ENCODE measurements at regions not wholly inside any gene's neighbourhood (a gene's known extent, or its start where the extent isn't known, plus 50 kb on each side); places are given as distances from the start of the nearest gene placed in this dataset.

DNA sequence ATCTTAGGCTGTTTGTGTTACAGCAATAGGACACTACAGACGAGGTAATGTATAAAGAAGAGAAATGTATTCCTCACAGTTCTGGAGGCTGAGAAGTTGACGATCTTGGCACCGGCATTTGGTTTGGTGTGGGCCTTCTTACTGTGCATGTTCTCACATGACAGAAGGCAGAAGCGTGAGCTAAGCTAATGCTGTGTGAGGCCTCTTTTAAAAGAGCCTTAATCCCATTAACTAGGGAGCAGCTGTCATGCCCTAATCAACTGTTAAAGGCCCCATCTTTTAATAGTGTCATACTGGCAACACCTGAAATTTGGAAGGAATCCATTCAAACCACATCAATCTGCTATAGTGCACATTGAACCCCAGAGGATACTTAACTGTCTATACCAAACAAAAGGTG lies 992.9 kb downstream of the GALC start:
- no peaks in the 10 kb centered on the region for H3K36me3 ChIP-seq (ENCODE audit: control insufficient read depth in 2 of 2, extremely low read depth in 1 of 2, insufficient read depth in 2 of 2, low read length in 2 of 2)
- no peak for DNase-seq (ENCODE audit: low read depth, low spot score)
- BruUV-seq (replicated peaks), result no TSS peak
- no peak for FAIRE-seq
- no peak overlapping the region for H2AFZ ChIP-seq (ENCODE audit: low read depth, low read length)
- ChIA-PET POLR2A (no interaction called here), CTCF (no interaction called here)
- H3K9me1 ChIP-seq (replicated peaks; ENCODE audit: control insufficient read depth, extremely low read depth, insufficient read depth, low read length), result no peaks in the 10 kb centered on the region
- H3K9me3 ChIP-seq (replicated peaks; ENCODE audit: control insufficient read depth, insufficient read depth, low read length), result peaks cover 6% of the 10 kb centered on the region
- TF ChIP-seq, protein P1, sequence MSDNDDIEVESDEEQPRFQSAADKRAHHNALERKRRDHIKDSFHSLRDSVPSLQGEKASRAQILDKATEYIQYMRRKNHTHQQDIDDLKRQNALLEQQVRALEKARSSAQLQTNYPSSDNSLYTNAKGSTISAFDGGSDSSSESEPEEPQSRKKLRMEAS (IDR thresholded peaks at IDR 0.05; ENCODE audit: insufficient read depth, insufficient read length), result no peak
- no peak for TF ChIP-seq JUN (IDR thresholded peaks at IDR 0.05; ENCODE audit: borderline replicate concordance, insufficient read depth, insufficient read length, low read depth)
- TF ChIP-seq EZH2 (IDR thresholded peaks at IDR 0.05; ENCODE audit: borderline replicate concordance, low read depth, low read length, severe bottlenecking), result no peak
- no peak for TF ChIP-seq POLR2AphosphoS5 (IDR thresholded peaks at IDR 0.05; ENCODE audit: insufficient read depth, low read depth, low read length)
- TF ChIP-seq FOS (IDR thresholded peaks at IDR 0.05; ENCODE audit: borderline replicate concordance, insufficient read depth, low read length), result no peak
- TF ChIP-seq POLR2A (IDR thresholded peaks at IDR 0.05; ENCODE audit: low read depth, low read length), result no peak
- TF ChIP-seq MYC (IDR thresholded peaks at IDR 0.05; ENCODE audit: low read depth, low read length), result no peak
- TF ChIP-seq, protein P2, sequence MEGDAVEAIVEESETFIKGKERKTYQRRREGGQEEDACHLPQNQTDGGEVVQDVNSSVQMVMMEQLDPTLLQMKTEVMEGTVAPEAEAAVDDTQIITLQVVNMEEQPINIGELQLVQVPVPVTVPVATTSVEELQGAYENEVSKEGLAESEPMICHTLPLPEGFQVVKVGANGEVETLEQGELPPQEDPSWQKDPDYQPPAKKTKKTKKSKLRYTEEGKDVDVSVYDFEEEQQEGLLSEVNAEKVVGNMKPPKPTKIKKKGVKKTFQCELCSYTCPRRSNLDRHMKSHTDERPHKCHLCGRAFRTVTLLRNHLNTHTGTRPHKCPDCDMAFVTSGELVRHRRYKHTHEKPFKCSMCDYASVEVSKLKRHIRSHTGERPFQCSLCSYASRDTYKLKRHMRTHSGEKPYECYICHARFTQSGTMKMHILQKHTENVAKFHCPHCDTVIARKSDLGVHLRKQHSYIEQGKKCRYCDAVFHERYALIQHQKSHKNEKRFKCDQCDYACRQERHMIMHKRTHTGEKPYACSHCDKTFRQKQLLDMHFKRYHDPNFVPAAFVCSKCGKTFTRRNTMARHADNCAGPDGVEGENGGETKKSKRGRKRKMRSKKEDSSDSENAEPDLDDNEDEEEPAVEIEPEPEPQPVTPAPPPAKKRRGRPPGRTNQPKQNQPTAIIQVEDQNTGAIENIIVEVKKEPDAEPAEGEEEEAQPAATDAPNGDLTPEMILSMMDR (IDR thresholded peaks at IDR 0.05; ENCODE audit: extremely low read depth in 1 of 2, insufficient read depth in 1 of 2, low read depth in 1 of 2, low read length in 2 of 2), result no peak
- no peak for TF ChIP-seq GATA2 (IDR thresholded peaks at IDR 0.05; ENCODE audit: insufficient read depth, insufficient read length, low read depth, low read length)
- H3K27ac ChIP-seq (ENCODE audit: insufficient read depth, low read depth, low read length), result no peak overlapping the region
- intact Hi-C loops (cut with micrococcal nuclease) (no loop called here), dilution Hi-C loops (cut with MboI; ENCODE audit: extremely low pct_ligation_motif_present, low sequenced_read_pairs) (no loop called here)
- no peaks in the 10 kb centered on the region for H3K4me1 ChIP-seq (ENCODE audit: control insufficient read depth, extremely low read depth, insufficient read depth, low read length)
- no peaks in the 10 kb centered on the region for H4K20me1 ChIP-seq (replicated peaks; ENCODE audit: control insufficient read depth, extremely low read depth, insufficient read depth, low read length)
- no peaks in the 10 kb centered on the region for H3K79me2 ChIP-seq (ENCODE audit: control insufficient read depth, insufficient read depth, low read length)
- H3K9ac ChIP-seq (replicated peaks; ENCODE audit: extremely low read depth, insufficient read depth, low read length), result no peak overlapping the region
- no peak overlapping the region for H3K4me3 ChIP-seq (replicated peaks in 1 of 3; ENCODE audit: insufficient read depth in 1 of 3, low read depth in 1 of 3, low read length in 3 of 3)
- H3K27me3 ChIP-seq (ENCODE audit: control insufficient read depth in 2 of 2, insufficient read depth in 2 of 2, low read length in 2 of 2), result no peaks in the 10 kb centered on the region
- H3K4me2 ChIP-seq (ENCODE audit: insufficient read depth, low read length), result no peak overlapping the region
